H9 (cell line): ENCODE measurements at regions not wholly inside any gene's neighbourhood (a gene's known extent, or its start where the extent isn't known, plus 50 kb on each side); places are given as distances from the start of the nearest gene placed in this dataset.

Experiments used
- DNase-seq: peaks from one replicate; pipeline ENCODE4 v3.0.0-alpha.2; 2017
- H2AFZ ChIP-seq: one replicate; pipeline ENCODE4 v1.6.1; 2013; ENCODE audit warnings: mild to moderate bottlenecking, low read length, control low read depth, moderate library complexity
- H2AK5ac ChIP-seq: 2 replicates; pipeline ENCODE4 v1.6.1; 2013; ENCODE audit warnings: low read length, control low read depth, mixed read lengths; ENCODE audit not compliant: insufficient read length
- H2BK120ac ChIP-seq: one replicate; pipeline ENCODE4 v1.6.1; 2013; ENCODE audit warnings: low read depth, mild to moderate bottlenecking, low read length, control low read depth, inconsistent platforms; ENCODE audit not compliant: poor library complexity, severe bottlenecking
- H2BK12ac ChIP-seq: 2 replicates; pipeline ENCODE4 v1.6.1; 2013; ENCODE audit warnings: low read length, control low read depth, mixed read lengths, low read depth; ENCODE audit not compliant: insufficient read length
- H2BK15ac ChIP-seq: 2 replicates; pipeline ENCODE4 v1.6.1; 2013; ENCODE audit warnings: low read depth, low read length, control low read depth
- H2BK20ac ChIP-seq: one replicate; pipeline ENCODE4 v1.6.1; 2013; ENCODE audit warnings: low read depth, mild to moderate bottlenecking, low read length, control low read depth, inconsistent platforms; ENCODE audit not compliant: poor library complexity, severe bottlenecking
- H2BK5ac ChIP-seq: 2 replicates; pipeline ENCODE4 v1.6.1; 2013; ENCODE audit warnings: low read length, control low read depth, mixed read lengths; ENCODE audit not compliant: insufficient read length
- H3K14ac ChIP-seq: 2 replicates; pipeline ENCODE4 v1.6.1; 2013; ENCODE audit warnings: low read length, control low read depth; ENCODE audit not compliant: insufficient read depth
- H3K18ac ChIP-seq: 2 replicates; pipeline ENCODE4 v1.6.1; 2013; ENCODE audit warnings: low read depth, mild to moderate bottlenecking, mixed read lengths, low read length, control low read depth; ENCODE audit not compliant: insufficient read length
- H3K23ac ChIP-seq: 2 replicates; pipeline ENCODE4 v1.6.1; 2013; ENCODE audit warnings: low read length, control low read depth, mixed read lengths, low read depth; ENCODE audit not compliant: insufficient read length
- H3K23me2 ChIP-seq: 2 replicates; pipeline ENCODE4 v1.6.1; 2013; ENCODE audit warnings: low read depth, mild to moderate bottlenecking, mixed read lengths, low read length, control low read depth; ENCODE audit not compliant: insufficient read length, poor library complexity, severe bottlenecking
- H3K27ac ChIP-seq: 2 replicates; pipeline ENCODE4 v1.5.1; 2013; ENCODE audit warnings: low read length, control low read depth, mixed read lengths, low read depth; ENCODE audit not compliant: insufficient read length
- H3K27me3 ChIP-seq: 2 replicates; pipeline ENCODE4 v1.6.1; 2013; ENCODE audit warnings: low read length, control low read depth, inconsistent platforms; ENCODE audit not compliant: insufficient read depth
- H3K4ac ChIP-seq: 2 replicates; pipeline ENCODE4 v1.6.1; 2013; ENCODE audit warnings: low read depth, mild to moderate bottlenecking, control low read depth, inconsistent platforms, low read length, moderate library complexity
- H3K4me1 ChIP-seq: 2 replicates; pipeline ENCODE4 v1.6.1; 2013; ENCODE audit warnings: low read length, control low read depth, inconsistent platforms; ENCODE audit not compliant: insufficient read depth
- H3K4me2 ChIP-seq: 2 replicates; pipeline ENCODE4 v1.6.1; 2013; ENCODE audit warnings: low read length, control low read depth, mixed read lengths; ENCODE audit not compliant: insufficient read length, insufficient read depth
- H3K56ac ChIP-seq: 2 replicates; pipeline ENCODE4 v1.6.1; 2013; ENCODE audit warnings: low read depth, mild to moderate bottlenecking, mixed read lengths, low read length, control low read depth; ENCODE audit not compliant: insufficient read length
- H3K79me1 ChIP-seq: 2 replicates; pipeline ENCODE4 v1.6.1; 2013; ENCODE audit warnings: low read depth, mild to moderate bottlenecking, moderate library complexity, low read length, control low read depth, inconsistent platforms; ENCODE audit not compliant: insufficient read depth, poor library complexity, severe bottlenecking
- H3K79me2 ChIP-seq: 2 replicates; pipeline ENCODE4 v1.6.1; 2013; ENCODE audit warnings: low read length, control low read depth, inconsistent platforms; ENCODE audit not compliant: insufficient read depth
- H3K9ac ChIP-seq: 2 replicates; pipeline ENCODE4 v1.6.1; 2013; ENCODE audit warnings: low read length, control low read depth, mixed read lengths; ENCODE audit not compliant: insufficient read length; ENCODE audit errors: extremely low read depth
- H3K9me3 ChIP-seq: one replicate; pipeline ENCODE4 v1.6.1; 2013; ENCODE audit warnings: low read depth, low read length, inconsistent platforms; ENCODE audit not compliant: control insufficient read depth
- H3T11ph ChIP-seq: one replicate; pipeline ENCODE4 v1.6.1; 2013; ENCODE audit warnings: mild to moderate bottlenecking, low read length, control low read depth, inconsistent platforms
- H4K20me1 ChIP-seq: one replicate; pipeline ENCODE4 v1.6.1; 2013; ENCODE audit not compliant: control insufficient read depth, insufficient read length, insufficient read depth
- H4K5ac ChIP-seq: 2 replicates; pipeline ENCODE4 v1.6.1; 2013; ENCODE audit warnings: low read depth, mild to moderate bottlenecking, mixed read lengths, low read length, control low read depth; ENCODE audit not compliant: insufficient read length
- H4K8ac ChIP-seq: replicated peaks from 2 replicates; pipeline ENCODE4 v1.6.1; 2013; ENCODE audit warnings: low read length, control low read depth, mixed read lengths, low read depth; ENCODE audit not compliant: insufficient read length
- H4K91ac ChIP-seq: 2 replicates; pipeline ENCODE4 v1.6.1; 2013; ENCODE audit warnings: low read depth, mild to moderate bottlenecking, moderate library complexity, mixed read lengths, low read length, control low read depth; ENCODE audit not compliant: insufficient read length
- H3K27ac Mint-ChIP-seq, 3 experiments: 2 replicates in 2 of 3; 3 replicates in 1 of 3; pipeline ENCODE4 v1.8.0; 2020 to 2021; ENCODE audit warnings: mixed read lengths in 3 of 3, mild to moderate bottlenecking in 1 of 3, moderate library complexity in 1 of 3
- H3K27me3 Mint-ChIP-seq: 2 replicates; pipeline ENCODE4 v1.8.0; 2021; ENCODE audit warnings: low read depth, mild to moderate bottlenecking, moderate library complexity, mixed read lengths
- H3K36me3 Mint-ChIP-seq, 3 experiments: 2 replicates in 2 of 3; 3 replicates in 1 of 3; pipeline ENCODE4 v1.8.0; 2020 to 2021; ENCODE audit warnings: low read depth in 3 of 3, mixed read lengths in 3 of 3; ENCODE audit not compliant: insufficient read depth in 1 of 3
- H3K4me1 Mint-ChIP-seq, 2 experiments: 2 replicates each; pipeline ENCODE4 v1.8.0; 2020; ENCODE audit warnings: mixed read lengths in 2 of 2
- H3K4me3 Mint-ChIP-seq, 2 experiments: 2 replicates in 1 of 2; 3 replicates in 1 of 2; pipeline ENCODE4 v1.8.0; 2020 to 2021; ENCODE audit warnings: mild to moderate bottlenecking in 2 of 2, mixed read lengths in 2 of 2, moderate library complexity in 1 of 2
- H3K9me3 Mint-ChIP-seq, 2 experiments: 2 replicates in 1 of 2; 3 replicates in 1 of 2; pipeline ENCODE4 v1.8.0; 2020; ENCODE audit warnings: mild to moderate bottlenecking in 2 of 2, mixed read lengths in 2 of 2, moderate library complexity in 1 of 2
- CTCF ChIP-seq: fragments of 200-600 bp; sonication (generic); conservative IDR thresholded peaks from 3 replicates; pipeline ENCODE4 v1.8.0; 2021; ENCODE audit warnings: antibody characterized with exemption, mild to moderate bottlenecking
- WGBS: extraction: QIAGEN DNeasy Blood & Tissue Kit; methylation state at CpG from one replicate; pipeline ENCODE4 v1.1.7; 2013; ENCODE audit warnings: missing lambda C conversion rate, low lambda C conversion rate, mixed read lengths; ENCODE audit not compliant: insufficient read length; ENCODE audit errors: extremely low coverage; 5-methylcytosine and 5-hydroxymethylcytosine counted together

GRCh38 chr1:87820668-87821334 lies 492.1 kb downstream of the LMO4 start:
- H3K9me3 Mint-ChIP-seq, result no peaks in the 10 kb centered on the region; a peak in 1 of 5 replicates
- H2BK120ac ChIP-seq, result no peak overlapping the region
- no peak overlapping the region for H2AFZ ChIP-seq
- no peaks in the 10 kb centered on the region for H3K36me3 Mint-ChIP-seq
- H3K18ac ChIP-seq, result no peak overlapping the region
- no peak overlapping the region for H3K4me3 Mint-ChIP-seq
- no peaks in the 10 kb centered on the region for H3K79me1 ChIP-seq
- H2BK12ac ChIP-seq, result no peak overlapping the region
- no peak overlapping the region for H3K4ac ChIP-seq
- no peaks in the 10 kb centered on the region for H3K4me1 ChIP-seq
- no CpG with 5 or more reads among the region's 8 CpGs for WGBS
- H3K79me2 ChIP-seq, result no peaks in the 10 kb centered on the region
- no peak overlapping the region for H2BK5ac ChIP-seq
- no peaks in the 10 kb centered on the region for H3K27me3 ChIP-seq
- H4K5ac ChIP-seq, result no peak overlapping the region
- no peaks in the 10 kb centered on the region for H3K27me3 Mint-ChIP-seq
- peaks cover 10 to 14% of the 10 kb centered on the region in 2 experiments for H3K4me1 Mint-ChIP-seq
- H3K27ac ChIP-seq, result no peak overlapping the region
- H4K91ac ChIP-seq, result no peak overlapping the region
- no peak overlapping the region for H3K23ac ChIP-seq
- no peak overlapping the region for H3K14ac ChIP-seq
- H4K20me1 ChIP-seq, result no peaks in the 10 kb centered on the region
- no peak overlapping the region for H2BK15ac ChIP-seq
- no peak for DNase-seq
- H3K56ac ChIP-seq, result no peak overlapping the region
- H2AK5ac ChIP-seq, result no peak overlapping the region
- no peak overlapping the region for H2BK20ac ChIP-seq
- no peak for TF ChIP-seq CTCF
- no peak overlapping the region for H3K4me2 ChIP-seq
- no peak overlapping the region for H3K9ac ChIP-seq
- H3T11ph ChIP-seq, result no peak overlapping the region
- no peaks in the 10 kb centered on the region for H3K23me2 ChIP-seq
- no peak overlapping the region for H3K27ac Mint-ChIP-seq
- no peak overlapping the region for H4K8ac ChIP-seq
- H3K9me3 ChIP-seq, result no peaks in the 10 kb centered on the region
